ENCODE measurements at regions not wholly inside any gene's neighbourhood (a gene's known extent, or its start where the extent isn't known, plus 50 kb on each side); places are given as distances from the start of the nearest gene placed in this dataset.

DNA sequence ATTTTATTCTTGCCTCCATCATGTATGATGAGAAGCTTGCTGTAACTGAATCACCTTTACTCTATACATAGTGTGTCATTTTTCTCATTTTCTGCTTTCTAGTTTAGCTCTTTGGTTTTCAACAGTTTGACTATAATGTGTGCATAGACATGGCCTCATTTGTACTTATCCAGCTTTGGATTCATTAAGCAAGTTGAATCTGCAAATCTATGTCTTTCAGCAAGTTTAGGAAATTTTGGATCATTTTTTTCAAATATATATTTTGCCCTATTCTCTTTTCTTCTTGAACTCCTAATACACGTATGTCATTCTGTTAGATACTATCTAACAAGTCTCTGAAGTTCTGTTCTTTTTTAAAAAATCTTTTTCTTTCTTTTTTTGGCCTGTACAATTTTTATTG is 57.8 kb downstream of the PRLHR start:
- no peak for DNase-seq (ENCODE audit: low read depth in 2 of 2)

DNA sequence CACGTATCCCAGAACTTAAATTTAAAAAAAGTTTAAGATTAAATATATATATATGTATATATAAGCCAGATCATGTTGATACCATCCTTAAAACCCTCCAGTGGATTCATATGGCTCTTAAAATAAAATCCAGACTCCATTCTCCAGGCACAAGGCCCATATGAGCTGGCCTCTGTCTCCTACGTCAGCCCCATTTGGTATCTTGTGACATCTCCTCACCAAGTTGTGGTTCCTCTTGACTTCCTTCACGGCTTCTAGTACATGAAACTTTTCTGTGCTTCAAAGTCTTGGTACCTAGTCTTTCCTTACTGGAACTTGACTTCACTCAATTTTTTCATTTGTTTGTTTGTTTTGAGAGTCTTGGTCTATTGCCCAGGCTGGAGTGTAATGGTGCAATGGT is 61.3 kb downstream of the PRLHR start:
- DNase-seq (ENCODE audit: low read depth in 2 of 2), result no peak

DNA sequence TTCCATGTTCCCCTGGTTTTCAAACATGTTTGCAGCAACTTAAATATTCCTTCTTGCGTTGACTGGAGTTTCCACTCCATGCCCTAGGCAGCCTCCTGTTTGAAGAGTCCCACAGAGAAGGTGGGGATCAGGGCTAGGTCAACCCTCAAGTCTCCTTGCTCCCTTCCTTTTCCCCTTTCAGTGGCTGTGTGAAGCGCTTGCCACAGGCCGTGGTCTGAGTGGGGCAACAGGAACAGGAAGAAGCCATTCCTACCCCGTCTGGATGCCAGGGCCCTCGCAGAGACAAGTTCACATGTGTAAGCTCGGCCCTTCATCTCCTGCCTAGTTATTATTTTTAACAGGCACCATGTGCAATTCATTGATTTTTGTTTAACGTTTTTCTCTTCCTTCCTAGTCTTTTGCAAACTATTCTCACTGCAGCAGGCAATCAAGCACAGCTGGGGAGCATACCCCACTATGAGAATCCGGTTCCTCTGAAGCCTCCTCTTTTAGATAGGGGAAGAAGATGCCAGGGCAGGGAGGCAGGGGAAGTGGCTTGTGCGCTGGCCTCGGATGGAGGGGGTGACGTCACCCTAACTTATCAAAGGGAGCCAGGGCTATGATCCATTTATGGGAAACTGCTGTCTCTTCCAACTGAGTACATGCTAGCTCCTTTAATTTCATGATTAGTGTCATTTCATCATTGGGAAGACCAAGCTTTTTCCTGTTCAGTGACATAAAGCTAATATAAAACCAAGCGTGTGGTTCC is 64.2 kb downstream of the PRLHR start:
- DNase-seq (ENCODE audit: low read depth in 2 of 2), result no peak

DNA sequence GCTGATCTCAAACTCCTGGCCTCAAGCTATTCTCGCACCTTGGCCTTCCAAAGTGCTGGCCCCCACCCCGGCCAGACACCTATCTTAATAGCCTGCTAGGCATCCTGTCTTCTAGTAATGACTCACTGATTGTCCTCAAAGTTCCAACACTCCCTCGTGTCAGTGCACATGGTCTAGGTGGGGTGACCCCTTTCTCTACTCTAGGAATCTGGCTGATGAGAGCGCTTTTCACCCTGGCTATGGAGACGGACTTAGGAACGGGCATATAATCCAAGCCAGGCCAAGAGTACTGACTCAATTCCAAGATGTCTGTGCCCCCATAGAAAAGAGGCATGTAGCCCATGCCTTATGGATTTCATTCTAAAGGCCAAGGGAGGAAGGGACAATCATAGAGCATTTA is 67.0 kb downstream of the PRLHR start:
- DNase-seq (ENCODE audit: low read depth in 2 of 2), result no peak

DNA sequence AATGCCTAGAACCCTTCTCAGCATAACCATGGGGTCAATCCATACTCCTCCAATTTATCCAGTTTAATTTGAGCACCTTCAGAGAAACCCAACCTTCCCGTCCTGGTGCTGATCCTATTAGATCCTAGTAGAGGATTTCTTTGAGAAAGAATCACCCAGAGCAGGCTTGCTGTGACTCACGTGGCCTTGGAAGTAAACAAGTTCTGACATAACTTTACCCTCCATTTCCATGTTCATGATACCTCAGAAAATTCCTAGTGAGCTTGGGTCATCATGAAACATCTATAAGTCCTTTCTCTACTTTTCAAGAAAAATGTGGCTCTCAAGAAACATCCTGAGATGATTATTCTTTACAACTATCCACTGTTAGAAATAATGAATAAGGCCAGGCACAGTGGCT is 71.7 kb downstream of the PRLHR start:
- no peak for DNase-seq (ENCODE audit: low read depth in 2 of 2)

DNA sequence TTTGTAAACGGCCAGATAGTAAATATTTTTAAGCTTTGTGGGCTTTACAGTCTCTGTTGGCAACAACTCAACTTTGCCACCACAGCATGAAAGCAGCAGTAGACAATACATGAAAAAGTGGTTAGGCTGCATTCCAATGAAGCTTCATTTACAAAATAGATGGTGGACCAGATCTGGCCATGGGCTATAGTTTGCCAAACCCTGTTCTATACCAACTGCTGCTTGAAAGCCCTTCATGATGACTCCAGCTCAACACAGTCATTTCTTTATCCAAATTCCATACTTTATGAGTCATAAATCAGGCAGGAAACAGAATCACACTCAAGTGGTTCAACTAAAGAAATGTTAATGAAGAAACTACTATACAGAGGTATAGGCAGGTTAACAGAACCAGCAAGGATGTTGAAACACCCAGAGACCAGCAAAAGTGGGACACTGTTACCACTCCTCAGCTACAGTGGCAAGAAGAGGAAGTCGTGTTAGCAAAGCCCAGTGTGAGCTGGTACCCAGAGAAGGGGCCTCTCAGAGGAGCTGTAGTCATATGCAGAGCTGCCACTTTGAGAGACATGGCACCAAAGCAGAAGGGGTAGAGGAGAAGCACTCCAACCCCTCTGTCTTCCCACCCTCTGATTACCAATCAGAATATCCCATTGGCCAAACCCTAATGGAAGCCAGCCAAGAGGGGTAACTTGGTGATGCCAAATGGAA is 72.5 kb downstream of the PRLHR start:
- DNase-seq (ENCODE audit: low read depth in 2 of 2), result no peak

DNA sequence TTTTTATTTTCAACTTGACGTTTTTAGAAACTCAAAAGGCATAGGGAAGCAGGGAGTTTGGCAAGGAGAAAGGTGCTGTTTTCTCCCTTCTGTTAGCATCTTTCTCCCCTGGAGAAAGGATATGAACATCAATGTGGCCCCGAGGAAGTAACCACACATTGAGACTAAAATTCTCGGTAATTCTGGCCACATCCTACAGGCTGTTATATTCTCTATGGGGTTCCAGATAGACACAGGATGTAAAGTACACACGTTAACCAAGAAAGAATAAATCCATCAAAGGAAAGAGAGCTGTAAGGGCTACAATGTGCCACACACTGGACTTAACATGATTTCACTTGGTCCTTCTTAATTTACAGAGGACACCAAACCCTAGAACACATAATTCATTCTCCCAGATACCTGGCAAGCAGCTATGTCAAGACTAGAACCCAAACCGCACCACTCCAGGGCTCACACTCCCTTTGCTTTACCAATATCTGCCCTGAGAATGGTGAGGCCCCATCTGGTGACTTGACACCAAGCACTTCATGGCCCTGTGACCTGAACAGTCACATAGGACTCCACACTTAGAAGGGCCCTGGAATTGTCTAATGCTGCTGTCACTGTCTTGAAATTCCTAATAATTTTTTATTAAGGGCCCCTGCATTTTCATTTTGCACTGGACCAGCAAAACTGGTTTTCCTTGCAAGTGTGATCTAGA is 73.9 kb downstream of the PRLHR start:
- DNase-seq (ENCODE audit: low read depth in 2 of 2), result no peak

DNA sequence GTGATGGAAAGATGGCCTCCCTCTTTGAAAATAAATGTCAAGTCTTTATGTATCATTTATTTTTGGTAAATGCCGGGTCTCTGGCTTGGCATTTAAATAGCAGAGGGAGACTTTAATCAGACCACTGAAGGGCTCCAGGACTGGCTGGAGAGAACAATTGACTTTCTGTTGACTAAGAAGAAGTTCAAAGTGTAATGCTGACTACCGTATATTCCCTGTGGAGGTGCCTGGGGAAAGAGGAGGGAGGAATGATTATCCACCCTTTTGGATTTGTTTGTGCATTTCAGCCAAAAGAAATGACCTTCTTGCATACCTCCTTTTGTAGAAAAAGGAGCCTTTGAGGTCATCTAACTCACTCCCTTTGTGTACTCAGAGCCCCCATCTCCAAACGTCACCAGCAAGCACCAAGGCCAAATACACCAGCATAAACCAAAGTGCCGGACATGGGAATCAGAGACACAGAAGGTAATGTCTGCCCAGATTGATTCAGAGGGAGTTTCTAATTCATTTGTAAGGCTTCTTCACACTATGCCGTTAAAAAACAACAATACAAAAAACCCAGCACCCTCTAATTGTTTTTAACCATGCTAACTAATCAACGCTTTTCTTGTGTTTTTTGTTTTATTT is 75.2 kb downstream of the PRLHR start:
- DNase-seq (ENCODE audit: low read depth in 2 of 2), result no peak

DNA sequence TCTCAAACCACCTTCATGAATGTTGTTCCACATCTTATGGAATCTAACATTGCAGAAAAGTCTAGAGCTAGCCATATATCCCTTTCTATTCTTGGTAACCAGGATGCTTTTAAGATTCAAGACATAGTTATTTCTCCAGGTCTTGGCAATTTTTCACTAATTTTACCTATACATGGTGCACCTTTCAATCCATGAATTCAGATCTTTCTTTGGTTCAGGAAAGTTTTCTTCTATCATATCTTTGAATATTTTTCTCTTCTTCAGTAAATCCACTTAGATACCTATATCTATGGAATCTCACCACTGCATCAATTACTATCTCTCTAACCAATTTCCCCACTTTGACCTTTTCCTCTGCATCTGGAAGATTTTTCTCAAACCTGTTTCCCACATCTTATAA is 77.4 kb downstream of the PRLHR start:
- DNase-seq (ENCODE audit: low read depth in 2 of 2), result no peak

DNA sequence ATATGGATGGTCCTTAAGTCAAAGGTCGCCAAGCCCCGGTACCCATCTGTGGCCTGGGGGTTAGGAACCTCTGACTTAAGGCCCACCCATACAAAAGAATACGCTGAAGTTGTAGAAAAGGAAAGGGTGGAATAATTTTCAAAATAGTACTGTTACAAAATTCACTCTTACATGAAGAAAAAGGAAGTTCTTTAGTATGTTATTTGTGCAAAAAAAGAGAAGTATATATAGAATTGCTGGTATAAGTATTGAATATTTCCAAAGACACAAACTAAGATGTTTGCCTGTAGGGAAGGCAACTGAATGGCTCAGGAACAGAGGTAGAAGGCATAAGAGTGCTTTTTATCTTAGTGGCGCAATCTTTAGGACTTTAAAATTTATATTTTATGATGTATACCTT is 78.7 kb downstream of the PRLHR start:
- no peak for DNase-seq (ENCODE audit: low read depth in 2 of 2)

DNA sequence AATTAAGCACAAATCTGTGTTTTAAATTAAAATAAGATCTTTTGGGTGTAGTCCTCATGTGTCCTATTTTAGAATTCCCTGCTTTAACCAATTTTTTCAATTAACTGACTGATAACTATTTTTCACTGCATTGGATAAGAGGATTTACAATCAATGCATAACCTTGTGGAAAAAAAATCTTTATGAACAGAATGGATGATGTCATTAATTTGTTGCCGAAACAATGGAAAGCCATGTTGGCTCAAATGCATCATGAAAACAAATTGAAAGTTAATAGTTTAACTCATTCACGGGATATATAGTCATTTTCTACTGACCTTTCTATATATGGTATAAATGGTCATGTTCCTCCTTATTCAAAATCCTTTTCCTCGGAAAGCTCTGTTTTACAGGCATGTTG is 82.3 kb downstream of the PRLHR start:
- no peak for DNase-seq (ENCODE audit: low read depth in 2 of 2)

DNA sequence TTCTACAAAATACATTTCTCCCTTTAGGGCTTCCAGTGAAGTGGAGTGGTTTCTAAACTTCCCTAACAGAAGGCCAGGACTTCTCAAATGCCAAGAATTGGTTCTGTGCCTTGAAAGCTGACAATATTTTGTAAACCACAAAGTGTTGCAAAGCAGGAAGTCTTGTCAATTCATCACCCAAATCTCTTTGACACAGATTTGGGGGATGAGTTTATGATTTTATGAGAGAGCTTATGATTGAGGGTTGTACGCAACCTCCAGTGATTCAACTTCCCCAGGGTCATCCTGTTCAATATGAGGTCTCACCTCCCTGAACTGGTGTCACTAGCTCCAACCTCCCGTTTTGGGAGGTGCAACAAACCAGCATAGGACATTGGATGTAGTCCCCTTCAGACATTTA is 83.7 kb downstream of the PRLHR start:
- DNase-seq (ENCODE audit: low read depth in 2 of 2), result no peak

DNA sequence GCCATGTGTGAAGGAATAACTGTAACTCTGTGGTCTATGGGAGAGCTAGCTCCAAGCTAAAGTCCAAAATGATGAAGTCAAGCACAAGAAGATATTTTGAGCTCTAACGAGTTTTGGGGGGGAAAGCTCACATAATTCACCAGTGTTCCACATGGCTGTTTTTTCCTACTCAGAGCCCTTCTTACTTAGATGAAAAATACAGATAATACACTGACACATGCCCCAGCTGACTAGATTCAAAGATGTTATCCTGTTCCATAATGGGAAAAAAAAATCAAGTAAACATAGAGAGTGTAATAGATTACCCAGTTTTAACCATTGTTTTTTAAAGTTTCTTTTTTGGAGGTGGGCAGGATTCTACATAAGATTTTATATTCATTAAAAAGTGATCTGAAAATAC is 86.6 kb downstream of the PRLHR start:
- DNase-seq (ENCODE audit: low read depth in 2 of 2), result no peak

DNA sequence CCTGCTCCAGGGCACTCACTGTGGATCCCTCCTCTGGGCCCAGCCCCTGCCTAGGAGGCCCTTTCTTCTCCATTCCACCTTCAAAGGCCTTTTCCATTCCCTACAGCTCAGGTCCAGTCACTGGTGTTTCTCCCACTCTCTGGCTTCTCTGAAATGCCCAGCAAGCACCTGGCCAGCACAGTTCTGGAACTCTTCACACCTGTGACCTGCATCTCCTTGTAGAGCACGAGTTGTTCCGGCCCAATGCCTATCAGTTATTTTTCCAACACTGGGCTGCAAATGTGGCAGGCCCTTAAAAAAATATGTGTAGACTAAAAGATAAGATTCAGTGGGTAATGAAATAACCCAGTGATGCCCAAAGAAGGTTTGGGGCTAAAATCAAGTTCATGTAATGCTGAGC is 87.1 kb downstream of the PRLHR start:
- DNase-seq (ENCODE audit: low read depth in 2 of 2), result no peak

DNA sequence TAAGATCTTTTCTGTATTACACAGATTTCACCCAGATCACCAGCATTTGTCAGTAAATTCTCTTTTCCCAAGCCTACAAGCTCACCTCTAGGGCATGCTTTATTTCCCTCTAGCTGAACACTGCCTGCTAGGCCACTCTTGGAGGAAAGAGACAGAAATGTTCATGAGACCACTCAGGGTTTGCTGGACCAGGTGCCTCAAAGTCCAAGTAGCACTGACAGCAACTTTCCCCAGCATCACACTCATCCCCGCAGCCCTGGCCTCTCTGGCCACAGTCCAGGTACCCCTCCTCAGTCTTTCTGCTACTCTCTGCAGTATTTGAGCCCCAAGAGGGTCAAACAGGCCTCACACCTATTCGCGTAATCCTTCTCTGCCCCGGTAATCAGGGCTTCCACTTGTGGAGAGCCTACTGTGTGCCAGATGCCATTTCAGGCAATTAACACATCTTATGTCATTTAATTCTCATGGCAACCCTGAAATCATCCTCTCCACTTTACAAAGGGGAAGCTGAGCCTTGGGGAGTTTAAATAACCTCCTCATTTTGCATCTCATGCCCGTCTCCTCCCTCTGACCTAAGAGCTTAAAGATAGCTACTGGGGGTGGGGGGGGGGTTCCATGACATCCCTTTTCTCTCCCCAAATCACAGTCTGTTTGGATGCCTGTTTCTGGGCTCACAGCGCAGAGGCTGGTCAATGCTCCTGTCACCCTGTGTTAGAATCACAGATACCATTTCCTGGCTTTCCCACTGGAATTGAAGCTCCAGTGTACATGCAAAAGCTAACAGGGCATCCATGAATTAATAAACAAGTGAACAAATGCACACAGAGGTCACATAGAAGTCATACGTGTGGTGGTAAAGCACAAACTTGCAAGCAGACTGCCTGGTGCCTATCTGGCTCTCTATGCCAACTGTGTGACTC is 88.5 kb downstream of the PRLHR start:
- DNase-seq (ENCODE audit: low read depth in 2 of 2), result no peak

DNA sequence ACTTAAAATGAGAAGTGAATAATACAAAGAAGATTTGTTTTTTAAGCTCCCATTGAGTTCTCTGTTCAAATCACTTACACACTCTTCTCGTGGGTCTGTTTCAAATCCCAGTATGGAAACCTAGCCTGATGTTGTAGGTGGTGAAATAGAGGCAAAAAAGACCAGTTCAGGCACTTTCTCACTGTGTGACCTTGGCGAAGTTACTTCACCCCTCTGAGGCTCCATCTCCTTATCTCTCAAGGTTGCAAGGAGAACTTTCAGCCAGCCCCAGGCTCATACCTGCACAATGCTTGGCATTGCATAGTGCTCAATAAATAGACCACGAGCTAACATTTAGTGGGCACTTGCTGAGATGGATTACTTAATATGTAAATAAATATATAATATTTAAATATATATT is 90.1 kb downstream of the PRLHR start:
- no peak for DNase-seq (ENCODE audit: low read depth in 2 of 2)

DNA sequence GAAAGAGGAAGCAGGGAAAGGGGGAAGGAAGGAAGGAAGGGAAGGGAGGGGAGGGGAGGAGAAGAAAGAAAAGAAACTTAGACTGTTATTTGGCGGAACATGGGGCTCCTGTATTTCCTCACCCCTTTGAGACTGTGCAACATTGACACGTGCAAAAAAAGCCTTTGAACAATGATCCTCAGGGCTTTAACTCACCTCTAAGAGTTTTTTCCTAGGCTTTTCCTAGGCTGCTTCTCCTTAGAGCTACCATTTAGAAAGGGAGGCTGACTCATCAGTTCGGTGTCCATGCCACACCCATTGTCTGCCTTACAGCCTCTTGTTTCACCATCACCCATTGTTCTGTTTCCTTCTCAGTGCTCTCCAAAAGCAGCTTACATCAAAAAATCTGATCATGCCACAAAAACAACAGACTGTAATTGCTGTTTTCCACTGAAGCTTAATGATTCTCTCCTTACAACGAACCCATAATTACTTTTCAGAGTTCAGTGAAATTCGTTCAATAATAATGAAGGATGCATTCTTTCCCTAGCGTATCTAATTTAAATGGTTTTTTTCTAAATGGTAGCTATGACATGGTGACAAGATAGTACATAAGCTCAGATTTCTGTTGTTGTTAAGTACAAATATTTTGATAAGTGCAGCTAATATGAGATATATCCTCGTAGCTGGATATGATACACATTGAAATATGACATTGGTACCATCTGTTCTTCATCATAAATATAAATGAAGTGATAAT is 90.8 kb downstream of the PRLHR start:
- DNase-seq (ENCODE audit: low read depth in 2 of 2), result no peak

DNA sequence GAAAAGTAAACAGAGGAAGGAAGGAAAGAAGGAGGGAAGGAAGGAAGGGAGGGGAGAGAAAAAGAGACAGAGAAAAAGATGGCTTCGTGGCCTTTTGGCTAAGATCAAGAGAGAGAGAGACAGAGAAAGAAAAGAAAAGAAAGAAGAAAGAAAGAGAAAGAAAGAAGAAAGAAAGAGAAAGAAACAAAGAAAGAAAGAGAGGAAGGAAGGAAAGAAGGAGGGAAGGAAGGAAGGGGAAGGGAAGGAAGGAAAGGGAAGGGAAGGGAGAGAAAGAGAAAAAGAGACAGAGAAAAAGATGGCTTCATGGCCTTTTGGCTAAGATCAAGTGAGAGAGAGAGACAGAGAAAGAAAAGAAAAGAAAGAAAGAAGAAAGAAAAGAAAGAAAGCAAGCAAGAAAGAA is 91.4 kb downstream of the PRLHR start:
- DNase-seq (ENCODE audit: low read depth in 2 of 2), result no peak

DNA sequence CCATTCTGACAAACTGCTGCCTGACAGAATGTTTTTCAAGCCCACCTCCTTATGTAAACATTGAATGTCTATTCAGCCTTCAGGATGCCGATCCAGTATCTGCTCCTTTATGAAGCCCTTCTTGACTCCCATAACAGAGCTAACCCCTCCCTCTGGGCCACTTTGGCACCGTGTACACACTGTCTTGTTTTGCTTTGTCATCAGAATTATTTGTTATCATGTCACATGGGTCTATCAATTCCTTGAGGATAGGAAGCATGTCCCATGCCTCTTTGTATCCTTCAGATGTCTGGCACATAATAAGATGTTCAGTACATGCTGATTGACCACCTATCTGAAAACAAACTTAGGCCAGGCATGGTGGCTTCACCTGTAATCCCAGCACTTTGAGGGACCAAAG is 92.3 kb downstream of the PRLHR start:
- DNase-seq (ENCODE audit: low read depth in 2 of 2), result no peak

DNA sequence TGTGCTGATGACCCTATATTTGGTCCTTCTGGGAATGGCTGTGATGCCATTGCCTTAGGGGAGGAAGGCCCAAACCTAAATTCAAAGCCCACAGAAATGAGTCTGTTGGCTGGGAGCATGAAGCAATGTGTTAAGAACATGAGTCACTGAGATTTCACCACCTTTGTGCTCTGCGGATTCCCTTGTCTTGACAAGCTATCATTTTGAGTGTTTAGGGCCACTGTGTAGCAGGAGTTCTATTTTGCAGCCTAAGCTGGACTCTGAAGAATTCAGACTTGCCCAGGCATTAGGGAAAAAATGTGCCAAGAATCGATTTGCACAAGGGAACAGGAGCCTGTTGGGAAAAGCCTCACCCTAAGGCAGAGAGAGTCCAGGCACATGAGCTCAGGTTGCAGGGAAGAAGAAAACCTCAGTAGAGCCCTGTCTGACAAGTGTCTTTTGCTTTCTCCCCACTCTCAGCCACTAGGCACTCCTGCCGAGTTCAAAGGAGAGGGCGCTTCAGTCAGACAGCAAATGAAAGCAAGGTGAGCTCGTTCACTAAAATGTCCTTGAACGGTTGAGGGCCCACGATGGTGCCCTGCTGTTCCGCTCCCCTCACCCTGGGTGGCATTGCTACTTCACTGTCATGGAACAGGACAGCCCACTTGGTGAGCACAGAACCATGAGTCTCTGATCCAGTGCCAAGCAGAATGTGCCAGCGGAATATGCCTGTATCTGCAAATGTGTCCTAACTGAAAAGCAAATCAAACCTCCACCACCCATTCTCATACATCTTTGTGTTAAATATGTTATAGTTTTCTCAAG is 93.6 kb downstream of the PRLHR start:
- DNase-seq (ENCODE audit: low read depth in 2 of 2), result no peak

Data from stimulated activated CD4-positive, alpha-beta T cell treated with anti-CD3 and anti-CD28 coated beads, Interleukin-4, amount 100 ng/mL, for 48 hours (primary cell).